ENCODE measurements at regions not wholly inside any gene's neighbourhood (a gene's known extent, or its start where the extent isn't known, plus 50 kb on each side); places are given as distances from the start of the nearest gene placed in this dataset.

DNA sequence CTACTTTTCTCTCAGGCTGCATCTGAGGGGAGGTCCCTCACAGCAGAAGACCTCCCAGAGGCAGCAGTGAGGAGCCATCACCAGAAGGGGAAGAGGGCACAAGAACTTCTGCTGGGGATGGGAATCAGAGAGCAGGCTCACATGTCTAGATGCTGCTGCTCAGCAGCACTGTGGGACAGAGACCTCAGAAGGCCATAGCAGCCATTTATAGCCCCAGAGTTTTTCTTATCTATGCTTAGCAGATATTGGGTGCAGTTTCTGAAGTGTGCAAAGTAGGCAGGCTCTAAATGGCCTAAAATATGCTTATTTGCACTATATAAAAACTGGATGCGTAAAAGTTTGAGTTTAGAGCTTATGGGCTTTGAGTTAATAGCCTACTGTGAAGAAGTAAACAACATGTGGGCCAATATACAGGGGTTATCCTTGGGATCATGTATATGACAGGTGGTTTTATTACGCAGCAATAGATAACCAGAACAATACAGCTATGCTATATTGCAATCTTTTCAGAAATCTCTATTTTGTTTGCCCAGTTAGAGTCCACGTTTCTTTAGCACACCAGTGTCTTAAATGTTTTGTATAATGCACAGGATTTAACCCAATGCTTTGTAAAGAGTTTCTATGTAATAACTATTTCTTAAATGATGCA is 60.2 kb upstream of the TMEM244 start:
- TF ChIP-seq, protein P1, sequence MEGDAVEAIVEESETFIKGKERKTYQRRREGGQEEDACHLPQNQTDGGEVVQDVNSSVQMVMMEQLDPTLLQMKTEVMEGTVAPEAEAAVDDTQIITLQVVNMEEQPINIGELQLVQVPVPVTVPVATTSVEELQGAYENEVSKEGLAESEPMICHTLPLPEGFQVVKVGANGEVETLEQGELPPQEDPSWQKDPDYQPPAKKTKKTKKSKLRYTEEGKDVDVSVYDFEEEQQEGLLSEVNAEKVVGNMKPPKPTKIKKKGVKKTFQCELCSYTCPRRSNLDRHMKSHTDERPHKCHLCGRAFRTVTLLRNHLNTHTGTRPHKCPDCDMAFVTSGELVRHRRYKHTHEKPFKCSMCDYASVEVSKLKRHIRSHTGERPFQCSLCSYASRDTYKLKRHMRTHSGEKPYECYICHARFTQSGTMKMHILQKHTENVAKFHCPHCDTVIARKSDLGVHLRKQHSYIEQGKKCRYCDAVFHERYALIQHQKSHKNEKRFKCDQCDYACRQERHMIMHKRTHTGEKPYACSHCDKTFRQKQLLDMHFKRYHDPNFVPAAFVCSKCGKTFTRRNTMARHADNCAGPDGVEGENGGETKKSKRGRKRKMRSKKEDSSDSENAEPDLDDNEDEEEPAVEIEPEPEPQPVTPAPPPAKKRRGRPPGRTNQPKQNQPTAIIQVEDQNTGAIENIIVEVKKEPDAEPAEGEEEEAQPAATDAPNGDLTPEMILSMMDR (IDR thresholded peaks at IDR 0.05): no peak
- TF ChIP-seq POLR2A (IDR thresholded peaks at IDR 0.05): no peak
